Kidney capillary endothelial cell (primary cell): ENCODE measurements at regions not wholly inside any gene's neighbourhood (a gene's known extent, or its start where the extent isn't known, plus 50 kb on each side); places are given as distances from the start of the nearest gene placed in this dataset.

Experiments used
- DNase-seq: peaks from one replicate; pipeline ENCODE4 v3.0.0-alpha.2; 2018; ENCODE audit warnings: low spot score

DNA sequence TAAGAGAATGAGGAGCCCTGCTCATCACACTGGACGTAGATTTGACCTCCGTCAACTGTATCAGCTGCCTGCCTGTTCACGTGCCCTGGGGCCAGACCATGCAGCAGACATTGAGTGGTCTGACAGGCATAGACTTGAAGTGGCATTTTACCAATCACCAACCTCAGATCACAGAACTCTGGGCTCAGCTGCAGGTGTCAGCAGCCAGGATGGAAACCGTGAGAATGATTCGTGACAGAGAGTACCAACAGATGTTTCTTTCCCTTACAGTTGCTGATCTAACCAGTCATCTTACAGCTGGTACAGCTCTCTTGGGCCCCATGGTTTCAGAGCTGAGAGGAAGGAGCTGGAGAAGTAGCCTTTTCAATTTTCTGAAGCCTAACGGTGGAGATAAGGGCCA is 148.9 kb downstream of the EN1 start:
- DNase-seq, result no peak

DNA sequence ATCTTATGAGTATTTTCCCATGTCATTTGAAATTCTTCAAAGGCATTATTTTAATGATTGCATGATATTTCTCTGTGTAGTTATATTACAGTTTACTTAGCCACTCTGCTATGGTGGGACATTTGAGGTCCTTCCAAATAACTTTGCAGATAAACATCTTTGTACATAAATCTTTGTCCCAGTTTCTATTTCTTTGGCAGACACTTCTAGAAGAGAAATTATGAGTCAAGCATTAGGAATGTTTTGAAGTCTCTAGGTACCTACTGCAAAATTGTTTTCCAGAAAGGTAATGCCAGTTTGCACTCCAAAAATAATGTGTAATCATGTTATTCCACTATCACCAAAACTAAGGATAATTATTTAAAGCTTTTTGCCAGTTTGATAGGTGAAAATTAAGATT is 149.7 kb downstream of the EN1 start:
- no peak for DNase-seq

DNA sequence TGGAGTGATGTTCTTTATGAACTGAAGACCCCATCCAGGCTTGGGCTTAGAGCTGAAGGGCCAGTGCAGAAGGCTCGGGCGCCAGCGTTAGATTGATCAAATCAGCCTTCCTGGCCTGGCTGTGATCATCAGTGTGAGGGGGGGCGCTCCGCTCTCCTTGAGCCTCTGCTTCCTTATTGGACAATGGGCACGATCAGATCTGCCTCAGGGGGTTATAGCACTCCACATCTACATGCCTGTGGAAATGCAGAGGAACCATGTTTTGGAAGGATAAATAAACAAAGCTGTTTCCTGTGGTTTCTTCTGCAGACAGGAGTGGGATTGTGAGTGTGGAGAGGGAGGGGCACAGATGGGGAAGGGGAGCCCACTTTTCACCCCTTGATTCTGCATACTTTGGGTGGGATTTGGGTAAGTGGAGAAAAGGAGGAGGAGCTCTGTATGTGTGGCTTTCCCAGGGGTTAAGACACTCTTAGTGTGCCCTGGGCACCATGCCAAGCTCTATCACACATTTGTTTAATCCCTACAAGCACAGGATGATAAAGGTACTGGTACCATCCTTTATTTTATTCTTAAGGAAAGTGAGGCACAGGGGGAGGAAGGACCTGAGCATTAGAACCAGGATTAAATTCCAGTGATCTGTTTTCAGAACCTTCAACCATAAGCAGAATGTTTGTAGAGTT is 150.5 kb downstream of the EN1 start:
- DNase-seq, result no peak

DNA sequence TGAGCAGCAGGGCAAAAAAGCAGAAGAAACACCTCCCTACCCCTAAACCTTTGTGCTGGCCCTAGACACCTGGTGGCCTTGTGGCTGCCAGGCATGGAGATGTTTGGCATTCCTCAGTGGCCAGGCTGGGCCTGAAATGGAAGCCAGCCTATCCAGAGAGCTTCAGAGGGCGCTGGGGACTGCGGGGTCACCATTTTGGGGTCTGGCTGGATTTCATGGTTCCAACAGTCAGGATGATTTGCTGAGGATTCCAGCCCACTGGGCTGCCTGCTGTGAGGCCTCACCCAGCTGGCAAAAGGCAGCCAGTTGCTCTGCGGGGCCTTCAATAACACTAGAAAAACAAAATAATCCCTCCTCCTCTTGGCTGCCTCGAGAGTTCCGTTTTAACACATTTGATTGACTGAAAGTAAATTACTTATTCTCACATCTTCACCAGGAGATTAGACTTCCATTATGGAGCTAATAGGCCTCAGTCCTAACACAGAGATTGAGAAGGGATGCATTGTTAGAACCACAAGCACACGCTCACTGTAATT is 154.1 kb downstream of the EN1 start:
- DNase-seq, result no peak

DNA sequence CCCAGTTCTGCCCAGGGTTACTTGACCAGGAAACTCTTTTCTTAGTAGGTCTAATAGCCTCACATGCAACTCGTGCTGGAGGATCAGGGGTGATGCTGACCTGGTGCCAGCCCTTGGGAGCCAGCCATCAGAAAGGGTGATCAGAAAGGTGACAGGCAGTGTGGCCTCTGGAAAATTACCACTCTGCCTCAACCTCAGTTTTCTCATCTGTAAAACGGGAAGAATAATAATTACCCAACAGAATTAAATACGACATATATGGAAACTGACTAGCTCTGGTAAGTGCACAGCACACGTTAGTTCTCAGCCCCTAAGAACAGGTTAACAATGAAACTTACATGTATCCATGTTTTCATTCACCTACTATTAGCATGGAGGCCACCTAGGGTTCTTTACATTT is 157.6 kb downstream of the EN1 start:
- no peak for DNase-seq

DNA sequence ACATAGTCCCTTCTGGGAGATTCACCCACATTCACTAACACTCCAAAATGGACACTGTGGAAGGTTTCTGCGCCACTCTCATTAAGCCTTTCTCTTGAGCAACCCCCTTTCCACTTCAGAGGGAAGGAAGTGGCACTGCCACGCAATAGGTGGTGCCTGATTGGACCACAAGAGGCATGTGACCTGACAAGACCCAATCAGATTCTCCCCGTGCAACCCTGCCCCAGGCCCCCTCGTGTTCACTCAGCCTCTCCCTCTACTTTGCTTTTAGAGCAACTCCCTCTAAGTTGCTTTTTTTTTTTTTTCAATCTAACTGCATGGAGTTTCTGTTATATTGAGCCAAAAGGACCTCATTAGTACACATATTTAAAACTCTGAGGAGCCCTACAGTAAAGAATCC is 158.0 kb downstream of the EN1 start:
- DNase-seq, result no peak

DNA sequence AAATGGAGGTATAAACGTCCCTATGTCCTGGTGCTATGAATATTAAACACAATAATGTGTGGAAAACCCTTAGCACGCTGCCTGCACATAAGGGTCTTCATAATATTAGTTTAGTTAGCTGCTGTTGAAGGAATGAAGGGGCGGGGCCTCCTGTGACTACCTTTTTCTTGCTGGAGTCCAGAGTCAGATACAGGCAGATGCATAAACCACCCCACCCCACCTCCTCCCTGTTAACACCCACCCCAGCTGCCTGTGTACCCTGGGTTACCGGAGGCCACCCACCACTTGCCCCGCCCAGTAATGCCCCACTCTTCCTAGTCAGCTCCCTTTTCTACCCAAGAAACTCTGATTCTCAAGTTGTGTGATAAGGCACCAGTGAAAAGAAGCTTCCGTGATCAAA is 158.4 kb downstream of the EN1 start:
- no peak for DNase-seq

DNA sequence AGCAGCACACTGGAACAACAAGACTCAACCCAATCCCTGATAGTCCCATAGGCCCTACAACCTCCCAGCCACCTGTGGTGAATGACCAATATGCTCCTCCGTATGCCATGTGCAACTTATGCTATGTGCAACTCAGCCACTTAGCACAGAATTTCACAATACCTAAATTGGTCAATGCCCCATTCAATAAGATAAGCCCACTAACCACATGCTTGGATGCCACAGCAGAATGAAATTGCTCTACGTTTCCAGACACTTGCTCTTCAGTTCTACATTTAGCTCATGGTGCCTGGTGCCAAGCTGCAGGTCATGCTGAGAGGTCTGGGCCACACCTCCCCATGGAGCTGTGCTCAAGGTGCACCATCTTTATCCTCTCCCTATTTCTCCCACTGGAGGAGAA is 159.8 kb downstream of the EN1 start:
- no peak for DNase-seq

DNA sequence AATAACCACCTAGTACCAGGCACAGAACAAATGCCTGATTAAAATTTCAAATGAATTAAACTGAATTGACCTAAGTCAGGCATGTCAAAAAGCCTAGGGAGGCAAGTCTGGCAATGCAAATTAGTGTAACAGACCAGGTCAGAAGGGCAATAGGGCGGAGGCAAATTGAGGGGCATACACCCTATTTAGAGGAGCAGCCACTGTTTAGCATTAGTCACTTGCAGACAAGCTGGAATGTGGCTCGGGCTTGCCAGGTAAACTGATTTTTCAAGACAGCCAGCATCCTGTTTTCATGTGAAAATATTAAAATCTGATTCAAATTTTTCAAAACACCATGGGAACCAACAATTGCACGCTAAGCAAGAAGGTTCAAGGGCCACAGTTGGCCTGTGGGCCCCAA is 160.3 kb downstream of the EN1 start:
- DNase-seq, result no peak

DNA sequence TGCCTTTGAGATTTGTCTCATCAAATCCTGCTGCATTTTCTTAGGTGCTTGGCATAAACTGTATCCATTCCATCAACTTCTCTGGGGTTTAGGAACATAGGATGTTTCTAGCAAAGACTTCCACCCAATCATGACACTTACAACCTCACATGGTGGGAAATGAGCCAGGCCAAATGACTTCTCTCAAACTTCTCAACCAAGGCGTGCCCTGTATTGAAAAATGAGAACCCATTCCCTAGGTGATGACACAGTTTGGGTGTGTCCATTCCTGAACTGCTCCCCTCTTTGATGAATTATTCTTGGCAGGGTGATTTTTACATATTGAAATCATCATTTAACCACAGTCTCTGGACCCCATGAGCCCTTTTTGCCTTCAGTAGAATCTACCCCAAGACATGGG is 161.1 kb downstream of the EN1 start:
- DNase-seq, result no peak

DNA sequence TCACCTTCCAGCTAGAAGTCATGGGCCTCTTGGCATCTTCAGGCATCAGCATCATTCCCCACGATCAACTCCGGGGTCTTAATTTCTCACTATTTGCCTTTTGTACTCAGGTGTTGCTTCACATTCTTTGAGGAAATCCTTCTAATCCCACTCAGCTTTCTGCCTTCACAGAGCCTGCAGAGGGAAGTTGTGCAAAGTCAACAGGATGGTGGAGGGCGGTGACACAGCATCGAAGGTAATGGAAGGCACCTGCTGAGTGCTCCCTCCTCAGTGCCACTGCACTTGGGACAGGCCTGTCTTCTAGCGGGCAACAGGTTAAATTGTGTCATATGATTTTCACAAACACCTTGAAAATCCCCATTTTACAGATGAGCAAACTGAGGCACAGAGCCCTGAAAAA is 164.0 kb downstream of the EN1 start:
- DNase-seq, result no peak

DNA sequence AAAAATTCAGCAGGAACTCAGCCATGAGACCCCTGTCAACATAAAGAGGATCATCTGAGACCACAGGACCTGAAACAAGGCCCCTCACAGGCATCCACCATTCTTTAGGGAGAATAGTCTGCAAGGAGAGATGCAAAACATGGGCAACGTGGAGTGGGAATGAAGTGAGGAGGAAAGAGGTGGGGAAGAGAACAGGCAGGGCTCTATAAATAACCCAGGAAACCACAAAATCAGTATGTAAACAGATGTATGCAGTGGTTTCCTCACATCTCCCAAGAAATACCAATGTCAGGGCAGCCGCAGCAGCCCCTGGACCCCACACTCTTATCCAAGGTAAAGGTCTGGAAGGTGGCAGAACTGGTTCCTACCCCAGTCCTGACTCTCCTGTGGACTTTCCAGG is 168.5 kb downstream of the EN1 start:
- no peak for DNase-seq

DNA sequence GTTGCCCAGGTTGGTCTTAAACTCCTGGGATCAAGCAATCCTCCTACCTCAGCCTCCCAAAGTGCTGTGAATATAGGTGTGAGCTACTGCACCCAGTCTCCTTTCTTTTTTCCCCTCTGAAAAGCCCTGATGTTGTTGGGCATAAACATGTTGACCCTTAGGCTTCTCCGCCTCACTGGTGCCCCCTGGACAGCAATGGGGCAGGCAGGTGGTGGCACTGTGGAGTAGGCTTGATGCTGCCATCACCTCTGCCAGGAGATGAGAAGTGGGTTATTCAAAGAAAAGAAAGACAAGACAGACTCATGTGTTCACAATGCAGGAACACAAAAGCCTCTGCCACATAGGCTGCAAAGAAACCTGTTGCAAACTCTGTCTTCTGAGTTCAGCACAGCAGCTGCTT is 169.9 kb downstream of the EN1 start:
- DNase-seq, result no peak

DNA sequence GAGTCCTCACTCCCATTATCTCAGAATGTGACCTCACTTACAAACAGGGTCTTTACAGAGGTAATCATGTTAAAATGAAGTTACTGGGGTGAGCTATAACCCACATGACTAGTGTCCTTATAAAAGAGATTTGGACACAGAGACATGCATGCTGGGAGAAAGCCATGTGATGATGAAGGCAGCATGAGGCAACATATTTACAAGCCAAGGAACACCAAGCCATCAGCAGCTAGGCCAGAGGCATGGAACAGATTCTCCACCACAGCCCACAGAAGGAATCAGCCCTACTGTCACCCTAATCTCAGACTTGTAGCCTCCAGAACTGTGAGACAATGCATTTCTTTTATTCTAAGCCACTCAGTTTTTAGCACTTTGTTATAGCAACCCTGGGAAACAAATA is 171.9 kb downstream of the EN1 start:
- DNase-seq, result no peak

DNA sequence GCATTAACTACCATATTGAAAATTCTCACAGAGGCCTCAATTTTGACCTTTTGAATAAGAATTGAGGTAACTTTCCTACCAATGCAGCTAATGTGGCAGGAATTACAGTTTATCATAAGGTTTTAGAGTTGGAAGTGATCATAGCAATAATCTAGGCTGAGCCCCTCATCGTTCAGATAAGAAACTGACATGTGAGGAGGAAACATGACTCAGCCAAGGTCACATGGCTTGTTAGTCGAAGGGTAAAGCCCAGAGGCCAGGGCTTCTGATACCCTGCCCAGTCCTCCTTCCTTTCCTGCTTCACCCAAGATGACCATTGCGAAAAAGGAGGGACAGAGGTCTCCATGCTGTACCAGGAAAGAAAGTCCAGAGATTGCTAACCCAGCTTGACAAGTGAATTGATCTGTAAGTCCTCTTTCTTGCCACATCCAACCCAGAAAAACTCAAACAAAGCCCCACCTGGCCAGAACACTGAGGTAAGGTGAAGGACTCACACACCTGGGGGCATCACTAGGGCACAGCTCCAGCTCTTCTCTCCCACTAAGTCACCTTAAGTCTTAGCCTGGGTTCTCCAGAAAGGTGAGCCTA is 174.8 kb downstream of the EN1 start:
- no peak for DNase-seq

DNA sequence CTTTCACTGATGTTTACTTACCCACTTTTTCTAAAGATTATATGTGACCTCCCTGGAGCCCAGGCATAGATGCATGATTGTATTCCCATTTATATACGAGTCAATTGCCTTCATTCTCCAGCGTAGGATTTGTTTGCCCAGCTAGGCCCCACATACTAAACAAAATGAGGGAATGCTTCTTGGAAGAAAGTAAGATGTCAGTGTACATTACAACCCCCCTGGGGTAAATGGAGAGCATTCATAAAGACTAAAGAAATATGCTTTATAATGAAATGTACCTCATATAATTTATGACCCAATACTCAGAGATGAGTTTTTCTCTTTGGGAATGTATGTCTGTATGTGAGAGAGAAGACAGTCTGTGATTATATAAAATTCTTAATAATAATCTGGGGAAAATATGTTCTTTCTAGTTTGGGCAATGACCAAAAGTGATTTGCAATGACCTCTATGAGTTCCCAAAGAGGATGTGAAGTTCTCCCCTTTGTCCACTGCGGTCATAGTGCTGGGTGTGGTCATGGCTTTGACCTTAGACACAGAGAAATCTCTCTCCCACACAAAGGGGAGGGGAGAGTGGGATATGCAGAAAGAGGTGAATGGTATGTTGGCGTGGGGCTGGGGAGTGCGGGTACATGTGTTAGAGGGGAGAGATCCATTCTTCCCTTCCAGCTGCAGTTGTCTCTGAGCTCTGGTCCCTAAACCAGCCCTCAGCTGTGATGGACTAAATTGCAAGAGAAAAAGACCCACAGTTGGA is 175.6 kb downstream of the EN1 start:
- DNase-seq, result no peak

DNA sequence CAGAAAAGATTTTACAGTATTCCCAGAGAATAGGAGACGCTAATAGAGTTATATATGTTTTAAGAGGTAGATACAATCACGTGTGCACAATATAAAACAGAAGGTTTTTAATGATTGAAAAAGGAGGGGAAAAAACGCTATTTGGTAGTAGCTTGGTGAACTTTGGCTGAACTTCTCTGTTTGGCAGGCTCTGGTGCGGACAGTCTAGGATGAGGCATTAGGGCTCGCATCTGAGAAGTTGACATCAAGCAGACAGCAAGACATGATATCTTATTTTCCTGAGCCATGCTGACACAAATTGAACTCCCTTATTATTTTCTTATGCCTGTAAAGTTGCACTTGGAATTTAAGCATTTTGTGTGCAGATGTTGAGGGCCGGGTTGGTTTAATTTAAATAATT is 176.6 kb downstream of the EN1 start:
- no peak for DNase-seq

DNA sequence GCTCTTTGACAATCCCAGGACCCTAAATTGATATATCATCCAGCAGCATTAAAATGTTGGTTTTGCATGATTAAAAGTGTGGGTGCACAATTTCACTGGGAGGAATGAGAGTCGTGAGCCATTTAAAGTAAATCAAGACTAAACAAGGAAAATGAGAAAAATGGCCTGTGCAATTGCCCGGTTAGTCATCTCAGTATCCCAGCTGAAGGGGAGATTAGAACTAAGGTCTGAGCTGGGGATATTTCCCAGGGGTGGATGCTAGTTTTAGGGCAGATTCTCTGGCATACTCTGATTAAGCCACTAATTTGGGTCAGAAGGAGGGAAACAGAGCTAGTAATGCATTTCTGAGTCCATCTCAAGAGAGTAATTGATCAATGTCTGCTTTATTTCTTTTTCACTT is 177.2 kb downstream of the EN1 start:
- no peak for DNase-seq

DNA sequence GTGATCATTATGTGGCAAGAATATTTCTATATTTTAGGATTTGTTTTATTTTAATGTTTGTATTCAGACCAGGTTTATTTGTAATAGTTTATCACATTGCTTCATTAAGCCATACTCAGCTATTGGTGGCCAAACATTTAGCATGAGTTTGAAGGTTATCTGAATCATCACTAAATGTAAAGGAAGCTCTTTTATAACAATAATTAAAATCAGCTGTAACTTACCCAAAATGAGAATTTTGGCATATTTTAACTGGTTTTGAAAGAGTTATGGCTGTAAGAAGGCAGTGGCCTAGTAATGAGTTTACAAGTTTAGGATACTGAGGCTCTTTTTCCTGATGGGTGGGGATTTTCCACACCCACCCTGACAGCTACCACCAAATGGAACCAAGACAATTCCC is 177.8 kb downstream of the EN1 start:
- DNase-seq, result no peak

DNA sequence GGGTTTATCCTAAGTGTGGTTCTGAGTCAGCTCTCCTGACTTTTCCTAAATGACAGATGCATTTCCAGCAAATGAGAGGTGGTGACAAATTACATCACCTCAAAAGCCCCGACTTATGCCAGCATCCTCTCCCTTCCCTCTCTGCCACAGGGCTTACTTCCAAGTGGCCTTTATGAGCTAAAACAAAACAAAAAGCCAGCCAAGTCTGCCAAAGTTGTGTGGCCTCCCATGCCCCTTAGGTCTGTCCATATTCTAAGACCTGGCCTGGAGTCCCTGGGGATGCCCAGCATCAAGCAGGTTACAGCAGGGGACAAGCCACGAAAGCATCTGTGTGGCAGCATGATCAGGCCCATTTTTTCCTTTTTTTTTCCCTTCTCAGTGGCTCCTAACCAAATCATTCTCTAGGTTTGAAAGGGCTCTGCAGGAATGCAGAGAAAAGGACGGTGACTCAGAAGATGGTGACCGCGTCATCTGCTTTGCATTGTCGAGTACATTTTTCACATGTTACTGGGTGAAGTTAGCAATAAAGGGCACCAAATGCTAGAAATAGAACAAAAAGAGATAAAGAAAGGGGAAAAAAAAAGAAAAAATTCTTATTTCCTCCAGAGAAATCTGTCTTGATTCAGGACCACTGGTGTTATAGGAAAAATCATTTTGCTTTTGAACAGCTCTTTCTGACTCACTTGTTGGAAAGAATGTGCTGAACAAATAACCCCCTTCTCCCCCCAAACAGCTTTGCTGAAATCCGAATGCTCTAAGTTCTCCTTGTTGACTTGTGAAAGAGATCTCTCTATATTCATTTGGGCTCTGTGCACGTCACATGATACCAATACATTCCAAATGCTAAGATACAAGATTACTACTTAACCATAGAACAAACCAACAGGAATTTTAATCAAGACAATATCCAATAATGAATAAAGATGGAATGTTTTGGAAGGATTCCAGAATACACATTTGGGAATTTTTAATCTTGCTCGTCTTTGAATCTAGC is 178.7 kb downstream of the EN1 start:
- peak; percentile 2 for DNase-seq

DNA sequence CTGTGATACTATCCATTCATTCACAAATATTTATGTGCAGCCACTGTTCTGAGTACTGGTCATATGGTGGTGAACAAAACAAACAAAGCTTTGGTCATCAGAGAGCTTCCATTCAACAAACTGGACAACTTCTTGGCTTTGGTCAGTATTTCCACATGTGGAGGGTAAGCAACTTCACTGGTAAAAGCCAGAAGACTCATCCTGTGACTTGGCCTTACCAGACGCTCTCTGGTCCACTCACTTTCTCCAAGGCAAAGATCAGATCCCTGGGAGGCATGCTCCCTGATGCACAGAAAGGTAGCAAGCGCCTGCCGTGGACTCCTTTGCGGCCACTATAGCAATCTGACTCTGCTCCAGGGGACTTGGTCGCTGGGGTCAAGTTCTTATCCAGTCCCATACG is 179.5 kb downstream of the EN1 start:
- DNase-seq, result no peak

DNA sequence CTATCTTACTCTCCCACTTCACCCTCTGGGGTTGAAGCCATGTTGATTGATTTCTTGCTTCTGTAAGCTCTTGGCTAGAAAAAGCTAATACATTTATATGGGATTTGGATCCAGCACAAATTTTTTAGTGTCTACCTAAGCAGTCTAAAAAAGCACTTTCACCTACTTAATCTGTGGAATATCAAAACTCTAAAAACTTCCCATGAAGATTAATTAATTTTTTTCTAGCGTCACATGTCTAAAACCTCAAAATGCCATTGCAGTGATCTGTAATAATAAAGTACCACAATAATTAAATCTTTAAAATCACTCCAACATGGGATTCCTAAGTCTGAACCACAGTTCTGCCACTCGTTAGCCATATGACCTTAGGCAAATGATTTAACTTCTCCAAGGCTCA is 180.1 kb downstream of the EN1 start:
- DNase-seq, result no peak
